ENCODE measurements at regions not wholly inside any gene's neighbourhood (a gene's known extent, or its start where the extent isn't known, plus 50 kb on each side); places are given as distances from the start of the nearest gene placed in this dataset.

GRCh38 chrX:145881175-145881995 lies 63.8 kb downstream of the SLITRK2 start:
- no peaks in the 10 kb centered on the region for H3K9me3 Mint-ChIP-seq
- H3K27me3 Mint-ChIP-seq, result no peaks in the 10 kb centered on the region
- no peaks in the 10 kb centered on the region for H3K4me1 Mint-ChIP-seq (ENCODE audit: low read depth)
- H3K4me3 Mint-ChIP-seq, result no peak overlapping the region
- ChIA-PET CTCF (no interaction called here), POLR2A (no interaction called here)
- ATAC-seq, result no peak
- no peak for TF ChIP-seq CTCF (IDR thresholded peaks at IDR 0.05)
- H3K27ac Mint-ChIP-seq, result no peak overlapping the region
- H3K36me3 Mint-ChIP-seq (ENCODE audit: low read depth), result no peaks in the 10 kb centered on the region
- intact Hi-C loops (cut with micrococcal nuclease), result no loop called here
- no peak for DNase-seq

- Mint-ChIP-seq H3K4me1 (ENCODE audit: low read depth) (no peaks in the 10 kb centered on the region), H3K36me3 (ENCODE audit: low read depth) (no peaks in the 10 kb centered on the region), H3K27ac (no peak overlapping the region), H3K9me3 (peaks cover 9% of the 10 kb centered on the region), H3K4me3 (no peak overlapping the region), H3K27me3 (no peaks in the 10 kb centered on the region)
- POLR2A ChIA-PET, result no interaction called here
- ATAC-seq (no peak), DNase-seq (no peak)
- CTCF ChIA-PET, result no interaction called here
- intact Hi-C loops (cut with micrococcal nuclease), result no loop called here
- no peak for TF ChIP-seq CTCF (IDR thresholded peaks at IDR 0.05)
These were observed 68.8 kb downstream of the SLITRK2 start for GRCh38 chrX:145886469-145886868.

- H3K9me3 Mint-ChIP-seq, result no peaks in the 10 kb centered on the region
- H3K27ac Mint-ChIP-seq, result no peak overlapping the region
- no peak for TF ChIP-seq CTCF (IDR thresholded peaks at IDR 0.05)
- DNase-seq (no peak), ATAC-seq (no peak)
- H3K36me3 Mint-ChIP-seq (ENCODE audit: low read depth), result no peaks in the 10 kb centered on the region
- intact Hi-C loops (cut with micrococcal nuclease), result no loop called here
- H3K27me3 Mint-ChIP-seq, result no peaks in the 10 kb centered on the region
- H3K4me1 Mint-ChIP-seq (ENCODE audit: low read depth), result no peaks in the 10 kb centered on the region
- no peak overlapping the region for H3K4me3 Mint-ChIP-seq
- CTCF ChIA-PET, result no interaction called here
- POLR2A ChIA-PET, result no interaction called here
These were observed 92.4 kb downstream of the SLITRK2 start for GRCh38 chrX:145910017-145910416.

- no peaks in the 10 kb centered on the region for H3K4me1 Mint-ChIP-seq (ENCODE audit: low read depth)
- DNase-seq (no peak), ATAC-seq (no peak)
- TF ChIP-seq CTCF (IDR thresholded peaks at IDR 0.05), result no peak
- intact Hi-C loops (cut with micrococcal nuclease), result no loop called here
- no peak overlapping the region for H3K4me3 Mint-ChIP-seq
- no peaks in the 10 kb centered on the region for H3K36me3 Mint-ChIP-seq (ENCODE audit: low read depth)
- H3K9me3 Mint-ChIP-seq, result no peaks in the 10 kb centered on the region
- ChIA-PET POLR2A (no interaction called here), CTCF (no interaction called here)
- no peaks in the 10 kb centered on the region for H3K27me3 Mint-ChIP-seq
- H3K27ac Mint-ChIP-seq, result no peak overlapping the region
These were observed 101.8 kb downstream of the SLITRK2 start for GRCh38 chrX:145919400-145919799.

- no peak for TF ChIP-seq CTCF (IDR thresholded peaks at IDR 0.05)
- ATAC-seq, result no peak
- intact Hi-C loops (cut with micrococcal nuclease), result no loop called here
- DNase-seq, result no peak
- no peaks in the 10 kb centered on the region for H3K27me3 Mint-ChIP-seq
- H3K27ac Mint-ChIP-seq, result no peak overlapping the region
- POLR2A ChIA-PET, result no interaction called here
- no peak overlapping the region for H3K4me3 Mint-ChIP-seq
- CTCF ChIA-PET, result no interaction called here
- H3K4me1 Mint-ChIP-seq (ENCODE audit: low read depth), result no peaks in the 10 kb centered on the region
- H3K9me3 Mint-ChIP-seq, result no peaks in the 10 kb centered on the region
- no peaks in the 10 kb centered on the region for H3K36me3 Mint-ChIP-seq (ENCODE audit: low read depth)
These were observed 105.7 kb downstream of the SLITRK2 start for GRCh38 chrX:145923376-145923775.

Measured in activated CD8-positive, alpha-beta T cell treated with anti-CD3 and anti-CD28 coated beads for 36 hours (primary cell).